K562 (cell line): ENCODE measurements at regions not wholly inside any gene's neighbourhood (a gene's known extent, or its start where the extent isn't known, plus 50 kb on each side); places are given as distances from the start of the nearest gene placed in this dataset.

Experiments
- ATF3 ChIP-seq, 2 experiments: fragments of 450-650 bp in 1 of 2; sonication (generic) in 1 of 2; formaldehyde crosslinking in 1 of 2; IDR thresholded peaks in 1 of 2; conservative IDR thresholded peaks in 1 of 2; 2 replicates each; pipeline versions ENCODE4 v1.6.1 to v1.8.1; 2016 to 2023; ENCODE audit warnings: mild to moderate bottlenecking in 2 of 2, moderate library complexity in 2 of 2, inconsistent platforms in 1 of 2, missing genetic modification reagents in 1 of 2
- CBX3 ChIP-seq, 2 experiments: IDR thresholded peaks; 1 replicate in 1 of 2; 2 replicates in 1 of 2; pipeline ENCODE4 v1.6.1; 2012; ENCODE audit warnings: inconsistent platforms in 2 of 2, low read length in 2 of 2, borderline replicate concordance in 1 of 2, control low read depth in 1 of 2
- CTCF ChIP-seq, 3 experiments: IDR thresholded peaks in 2 of 3; conservative IDR thresholded peaks in 1 of 3; 2 replicates each; pipeline ENCODE4 v1.5.1; 2011 to 2012; ENCODE audit warnings: low read length in 3 of 3, mild to moderate bottlenecking in 3 of 3, control low read depth in 2 of 3, improper control_type of control experiment in 1 of 3, inconsistent platforms in 1 of 3, low read depth in 1 of 3, mixed read lengths in 1 of 3, moderate library complexity in 1 of 3; ENCODE audit not compliant: insufficient read depth in 2 of 3
- EGR1 ChIP-seq: fragments of 450-650 bp; conservative IDR thresholded peaks from 2 replicates; pipeline ENCODE4 v1.6.1; 2017; ENCODE audit warnings: mild to moderate bottlenecking
- FOXK1 ChIP-seq: sonication (generic); formaldehyde crosslinking; IDR thresholded peaks from 2 replicates; pipeline ENCODE4 v1.8.0; 2022; ENCODE audit warnings: missing genetic modification reagents, mild to moderate bottlenecking, borderline replicate concordance
- HMGXB4 ChIP-seq: sonication (generic); formaldehyde crosslinking; IDR thresholded peaks from 2 replicates; pipeline ENCODE4 v1.8.1; 2023; ENCODE audit warnings: mild to moderate bottlenecking, missing genetic modification reagents
- MLX ChIP-seq, 2 experiments: fragments of 450-650 bp in 1 of 2; sonication (generic) in 1 of 2; formaldehyde crosslinking; conservative IDR thresholded peaks; 2 replicates each; pipeline versions ENCODE4 v1.4.0 to v1.8.1; 2020 to 2022; ENCODE audit warnings: mild to moderate bottlenecking in 1 of 2, missing genetic modification reagents in 1 of 2
- NBN ChIP-seq: fragments of 450-650 bp; IDR thresholded peaks from 2 replicates; pipeline ENCODE4 v1.6.1; 2016; ENCODE audit warnings: low read depth, mild to moderate bottlenecking
- POLR2AphosphoS2 ChIP-seq: IDR thresholded peaks from 2 replicates; pipeline ENCODE4 v1.6.1; 2012; ENCODE audit warnings: low read length, improper control_type of control experiment
- POLR2AphosphoS5 ChIP-seq: IDR thresholded peaks from 2 replicates; pipeline ENCODE4 v1.6.1; 2011; ENCODE audit warnings: mild to moderate bottlenecking, low read depth, low read length, moderate library complexity; ENCODE audit not compliant: control insufficient read depth, insufficient read depth
- RNF2 ChIP-seq: sonication (generic); IDR thresholded peaks from 2 replicates; pipeline ENCODE4 v1.6.1; 2016
- SRSF9 ChIP-seq: fragments of 200-400 bp; formaldehyde crosslinking; IDR thresholded peaks from 2 replicates; pipeline ENCODE4 v1.6.1; 2017; ENCODE audit warnings: low read depth, low read length, borderline replicate concordance
- XRCC5 ChIP-seq: fragments of 200-400 bp; formaldehyde crosslinking; IDR thresholded peaks from 2 replicates; pipeline ENCODE4 v1.6.1; 2017; ENCODE audit warnings: low read depth, mild to moderate bottlenecking, low read length
- ZNF239 ChIP-seq: fragments of 250-450 bp; sonication (Bioruptor Pico); IDR thresholded peaks from 2 replicates; pipeline ENCODE4 v1.4.0; 2020; ENCODE audit warnings: mild to moderate bottlenecking

GRCh38 chr3:177683586-177683985, 486.3 kb upstream of the TBL1XR1 start:
- TF ChIP-seq EGR1 = no peak
- TF ChIP-seq FOXK1 (CRISPR knock-in tag) = no peak
- TF ChIP-seq POLR2AphosphoS2 = no peak
- no peak for TF ChIP-seq CTCF (IDR thresholded peaks at IDR 0.05 in 2 of 3, conservative IDR thresholded peaks at IDR 0.05 in 1 of 3; ENCODE audit: insufficient read depth in 2 of 3, low read depth in 1 of 3, low read length in 3 of 3)
- TF ChIP-seq ZNF239 = no peak
- TF ChIP-seq SRSF9 = no peak
- TF ChIP-seq XRCC5 = no peak
- TF ChIP-seq CBX3 (IDR thresholded peaks at IDR 0.05; ENCODE audit: borderline replicate concordance in 1 of 2, low read length in 2 of 2) = no peak
- TF ChIP-seq NBN = no peak
- TF ChIP-seq ATF3 (IDR thresholded peaks at IDR 0.05) = no peak
- TF ChIP-seq ATF3 (CRISPR knock-in tag; conservative IDR thresholded peaks at IDR 0.05) = no peak
- TF ChIP-seq RNF2 = no peak
- no peak for TF ChIP-seq MLX (CRISPR knock-in tag; conservative IDR thresholded peaks at IDR 0.05)
- TF ChIP-seq POLR2AphosphoS5 = no peak
- no peak for TF ChIP-seq HMGXB4 (CRISPR knock-in tag)
